GM23338 (cell line): ENCODE measurements at regions not wholly inside any gene's neighbourhood (a gene's known extent, or its start where the extent isn't known, plus 50 kb on each side); places are given as distances from the start of the nearest gene placed in this dataset.

ENCODE experiments used
- ATAC-seq: fragments of 200-7000 bp; cut with Tn5 transposase; 3 replicates; pipeline ENCODE4 v1.9.1; 2020
- DNase-seq: peaks from one replicate; pipeline ENCODE4 v3.0.0-alpha.2; 2015; ENCODE audit warnings: low spot score
- H2AFZ ChIP-seq: fragments of 200-600 bp; sonication (generic); 2 replicates; pipeline ENCODE4 v1.8.0; 2016; ENCODE audit warnings: antibody characterized with exemption, mild to moderate bottlenecking, moderate library complexity
- H3F3A ChIP-seq: fragments of 200-600 bp; sonication (generic); replicated peaks from 2 replicates; pipeline ENCODE4 v1.8.0; 2017; ENCODE audit warnings: antibody characterized with exemption, mixed run types, low read depth
- H3K27ac ChIP-seq: fragments of 200-600 bp; sonication (generic); 2 replicates; pipeline ENCODE4 v1.6.1; 2016; ENCODE audit warnings: low read depth
- H3K27me3 ChIP-seq: fragments of 200-600 bp; sonication (generic); 2 replicates; pipeline ENCODE4 v1.8.0; 2016; ENCODE audit warnings: mild to moderate bottlenecking, mixed run types, moderate library complexity; ENCODE audit not compliant: insufficient read depth
- H3K36me3 ChIP-seq: fragments of 200-600 bp; sonication (generic); 2 replicates; pipeline ENCODE4 v1.8.0; 2016; ENCODE audit warnings: mild to moderate bottlenecking; ENCODE audit not compliant: insufficient read depth
- H3K4me1 ChIP-seq: fragments of 200-600 bp; sonication (generic); 2 replicates; pipeline ENCODE4 v1.8.0; 2016; ENCODE audit warnings: mild to moderate bottlenecking, moderate library complexity; ENCODE audit not compliant: insufficient read depth
- H3K4me2 ChIP-seq: fragments of 200-600 bp; sonication (generic); 2 replicates; pipeline ENCODE4 v1.7.1; 2017; ENCODE audit warnings: mixed run types
- H3K4me3 ChIP-seq: fragments of 200-600 bp; sonication (generic); 2 replicates; pipeline ENCODE4 v1.6.1; 2016; ENCODE audit warnings: mixed run types
- H3K79me2 ChIP-seq: fragments of 200-600 bp; sonication (generic); replicated peaks from 2 replicates; pipeline ENCODE4 v1.8.0; 2017; ENCODE audit warnings: mild to moderate bottlenecking; ENCODE audit not compliant: insufficient read depth
- H3K9me2 ChIP-seq: fragments of 200-600 bp; sonication (generic); 2 replicates; pipeline ENCODE4 v1.8.0; 2017; ENCODE audit not compliant: insufficient read depth
- H4K20me1 ChIP-seq: fragments of 200-600 bp; sonication (generic); replicated peaks from 2 replicates; pipeline ENCODE4 v1.8.0; 2017; ENCODE audit warnings: mild to moderate bottlenecking; ENCODE audit not compliant: insufficient read depth
- H3K27ac Mint-ChIP-seq: 2 replicates; pipeline ENCODE4 v1.8.0; 2020; ENCODE audit warnings: inconsistent platforms, mild to moderate bottlenecking, moderate library complexity, mixed read lengths
- H3K27me3 Mint-ChIP-seq: 3 replicates; pipeline ENCODE4 v1.8.0; 2022; ENCODE audit warnings: low read depth, mild to moderate bottlenecking, moderate library complexity, mixed read lengths, inconsistent platforms; ENCODE audit not compliant: insufficient read depth, poor library complexity
- H3K36me3 Mint-ChIP-seq: 3 replicates; pipeline ENCODE4 v1.8.0; 2021; ENCODE audit warnings: low read depth, mild to moderate bottlenecking, inconsistent platforms, moderate library complexity, mixed read lengths
- H3K4me1 Mint-ChIP-seq: 3 replicates; pipeline ENCODE4 v1.8.0; 2020; ENCODE audit warnings: mild to moderate bottlenecking, inconsistent platforms, mixed read lengths
- H3K4me3 Mint-ChIP-seq: 3 replicates; pipeline ENCODE4 v1.8.0; 2021; ENCODE audit warnings: moderate library complexity, mild to moderate bottlenecking, inconsistent platforms, mixed read lengths
- H3K9me3 Mint-ChIP-seq: 3 replicates; pipeline ENCODE4 v1.8.0; 2020; ENCODE audit warnings: moderate library complexity, mild to moderate bottlenecking, inconsistent platforms, mixed read lengths
- CREB1 ChIP-seq: fragments of 250-450 bp; sonication (Bioruptor Pico); IDR thresholded peaks from 2 replicates; pipeline ENCODE4 v1.5.0; 2020; ENCODE audit warnings: low read depth, mild to moderate bottlenecking, moderate library complexity
- EZH2 ChIP-seq: fragments of 200-600 bp; sonication (generic); IDR thresholded peaks from one replicate; pipeline ENCODE4 v1.8.0; 2017; ENCODE audit warnings: antibody characterized with exemption, mild to moderate bottlenecking, low read depth; ENCODE audit not compliant: unreplicated experiment
- EZH2phosphoT487 ChIP-seq: fragments of 200-600 bp; sonication (generic); IDR thresholded peaks from one replicate; pipeline ENCODE4 v1.8.1; 2018; ENCODE audit warnings: antibody characterized with exemption; ENCODE audit not compliant: unreplicated experiment
- JUNB ChIP-seq: IDR thresholded peaks from one replicate; pipeline ENCODE4 v1.6.1; 2016; ENCODE audit warnings: antibody characterized with exemption; ENCODE audit not compliant: unreplicated experiment
- NANOG ChIP-seq: IDR thresholded peaks from 2 replicates; pipeline ENCODE4 v1.6.1; 2016; ENCODE audit warnings: antibody characterized with exemption, borderline replicate concordance
- POLR2AphosphoS5 ChIP-seq: IDR thresholded peaks from 2 replicates; pipeline ENCODE4 v1.6.1; 2016; ENCODE audit warnings: antibody characterized with exemption, low read depth
- STAT1 ChIP-seq: IDR thresholded peaks from one replicate; pipeline ENCODE4 v1.6.1; 2016; ENCODE audit warnings: antibody characterized with exemption; ENCODE audit not compliant: unreplicated experiment
- ZNF114 ChIP-seq: fragments of 250-450 bp; sonication (Bioruptor Pico); IDR thresholded peaks from 2 replicates; pipeline ENCODE4 v1.5.0; 2020; ENCODE audit warnings: mild to moderate bottlenecking, moderate library complexity
- ZNF331 ChIP-seq: fragments of 250-450 bp; sonication (Bioruptor Pico); IDR thresholded peaks from 2 replicates; pipeline ENCODE4 v1.5.0; 2020; ENCODE audit warnings: low read depth, mild to moderate bottlenecking, moderate library complexity
- TF ChIP-seq, protein P1 (sequence below): fragments of 250-450 bp; sonication (Bioruptor Pico); IDR thresholded peaks from 2 replicates; pipeline ENCODE4 v1.5.0; 2020; ENCODE audit warnings: mild to moderate bottlenecking, moderate library complexity
- TF ChIP-seq, protein P2 (sequence below): IDR thresholded peaks from 2 replicates; pipeline ENCODE4 v1.6.1; 2016; ENCODE audit warnings: antibody characterized with exemption
- TF ChIP-seq, protein P3 (sequence below): IDR thresholded peaks from one replicate; pipeline ENCODE4 v1.6.1; 2018; ENCODE audit warnings: antibody characterized with exemption; ENCODE audit not compliant: unreplicated experiment
- TF ChIP-seq, protein P4 (sequence below), 2 experiments: fragments of 200-600 bp in 1 of 2; sonication (generic) in 1 of 2; conservative IDR thresholded peaks; 2 replicates each; pipeline versions ENCODE4 v1.5.1 to v1.6.1; 2016 to 2017; ENCODE audit warnings: antibody characterized with exemption in 2 of 2, low read depth in 2 of 2, mild to moderate bottlenecking in 2 of 2, moderate library complexity in 1 of 2

DNA sequence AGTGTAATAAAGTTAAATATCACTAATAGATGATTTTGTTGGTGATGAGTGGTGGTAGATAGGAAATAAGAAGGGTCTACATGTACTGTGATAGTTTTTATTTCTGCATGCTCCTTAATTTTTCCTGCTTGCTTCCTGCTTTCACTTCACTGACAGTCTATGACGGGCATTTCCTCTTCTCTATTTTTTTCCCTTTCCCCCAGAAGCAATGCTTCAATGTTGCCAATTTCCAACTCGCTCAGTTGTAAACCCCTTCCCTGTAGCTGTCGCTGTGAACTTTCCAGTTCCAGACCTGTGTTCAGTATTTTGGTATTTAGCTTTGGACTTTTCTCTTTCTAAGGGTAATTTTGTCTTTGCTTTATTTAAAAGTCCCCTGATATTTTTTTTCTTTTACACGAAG, 123.5 kb upstream of the AGR3 start:
- TF ChIP-seq, protein P1, sequence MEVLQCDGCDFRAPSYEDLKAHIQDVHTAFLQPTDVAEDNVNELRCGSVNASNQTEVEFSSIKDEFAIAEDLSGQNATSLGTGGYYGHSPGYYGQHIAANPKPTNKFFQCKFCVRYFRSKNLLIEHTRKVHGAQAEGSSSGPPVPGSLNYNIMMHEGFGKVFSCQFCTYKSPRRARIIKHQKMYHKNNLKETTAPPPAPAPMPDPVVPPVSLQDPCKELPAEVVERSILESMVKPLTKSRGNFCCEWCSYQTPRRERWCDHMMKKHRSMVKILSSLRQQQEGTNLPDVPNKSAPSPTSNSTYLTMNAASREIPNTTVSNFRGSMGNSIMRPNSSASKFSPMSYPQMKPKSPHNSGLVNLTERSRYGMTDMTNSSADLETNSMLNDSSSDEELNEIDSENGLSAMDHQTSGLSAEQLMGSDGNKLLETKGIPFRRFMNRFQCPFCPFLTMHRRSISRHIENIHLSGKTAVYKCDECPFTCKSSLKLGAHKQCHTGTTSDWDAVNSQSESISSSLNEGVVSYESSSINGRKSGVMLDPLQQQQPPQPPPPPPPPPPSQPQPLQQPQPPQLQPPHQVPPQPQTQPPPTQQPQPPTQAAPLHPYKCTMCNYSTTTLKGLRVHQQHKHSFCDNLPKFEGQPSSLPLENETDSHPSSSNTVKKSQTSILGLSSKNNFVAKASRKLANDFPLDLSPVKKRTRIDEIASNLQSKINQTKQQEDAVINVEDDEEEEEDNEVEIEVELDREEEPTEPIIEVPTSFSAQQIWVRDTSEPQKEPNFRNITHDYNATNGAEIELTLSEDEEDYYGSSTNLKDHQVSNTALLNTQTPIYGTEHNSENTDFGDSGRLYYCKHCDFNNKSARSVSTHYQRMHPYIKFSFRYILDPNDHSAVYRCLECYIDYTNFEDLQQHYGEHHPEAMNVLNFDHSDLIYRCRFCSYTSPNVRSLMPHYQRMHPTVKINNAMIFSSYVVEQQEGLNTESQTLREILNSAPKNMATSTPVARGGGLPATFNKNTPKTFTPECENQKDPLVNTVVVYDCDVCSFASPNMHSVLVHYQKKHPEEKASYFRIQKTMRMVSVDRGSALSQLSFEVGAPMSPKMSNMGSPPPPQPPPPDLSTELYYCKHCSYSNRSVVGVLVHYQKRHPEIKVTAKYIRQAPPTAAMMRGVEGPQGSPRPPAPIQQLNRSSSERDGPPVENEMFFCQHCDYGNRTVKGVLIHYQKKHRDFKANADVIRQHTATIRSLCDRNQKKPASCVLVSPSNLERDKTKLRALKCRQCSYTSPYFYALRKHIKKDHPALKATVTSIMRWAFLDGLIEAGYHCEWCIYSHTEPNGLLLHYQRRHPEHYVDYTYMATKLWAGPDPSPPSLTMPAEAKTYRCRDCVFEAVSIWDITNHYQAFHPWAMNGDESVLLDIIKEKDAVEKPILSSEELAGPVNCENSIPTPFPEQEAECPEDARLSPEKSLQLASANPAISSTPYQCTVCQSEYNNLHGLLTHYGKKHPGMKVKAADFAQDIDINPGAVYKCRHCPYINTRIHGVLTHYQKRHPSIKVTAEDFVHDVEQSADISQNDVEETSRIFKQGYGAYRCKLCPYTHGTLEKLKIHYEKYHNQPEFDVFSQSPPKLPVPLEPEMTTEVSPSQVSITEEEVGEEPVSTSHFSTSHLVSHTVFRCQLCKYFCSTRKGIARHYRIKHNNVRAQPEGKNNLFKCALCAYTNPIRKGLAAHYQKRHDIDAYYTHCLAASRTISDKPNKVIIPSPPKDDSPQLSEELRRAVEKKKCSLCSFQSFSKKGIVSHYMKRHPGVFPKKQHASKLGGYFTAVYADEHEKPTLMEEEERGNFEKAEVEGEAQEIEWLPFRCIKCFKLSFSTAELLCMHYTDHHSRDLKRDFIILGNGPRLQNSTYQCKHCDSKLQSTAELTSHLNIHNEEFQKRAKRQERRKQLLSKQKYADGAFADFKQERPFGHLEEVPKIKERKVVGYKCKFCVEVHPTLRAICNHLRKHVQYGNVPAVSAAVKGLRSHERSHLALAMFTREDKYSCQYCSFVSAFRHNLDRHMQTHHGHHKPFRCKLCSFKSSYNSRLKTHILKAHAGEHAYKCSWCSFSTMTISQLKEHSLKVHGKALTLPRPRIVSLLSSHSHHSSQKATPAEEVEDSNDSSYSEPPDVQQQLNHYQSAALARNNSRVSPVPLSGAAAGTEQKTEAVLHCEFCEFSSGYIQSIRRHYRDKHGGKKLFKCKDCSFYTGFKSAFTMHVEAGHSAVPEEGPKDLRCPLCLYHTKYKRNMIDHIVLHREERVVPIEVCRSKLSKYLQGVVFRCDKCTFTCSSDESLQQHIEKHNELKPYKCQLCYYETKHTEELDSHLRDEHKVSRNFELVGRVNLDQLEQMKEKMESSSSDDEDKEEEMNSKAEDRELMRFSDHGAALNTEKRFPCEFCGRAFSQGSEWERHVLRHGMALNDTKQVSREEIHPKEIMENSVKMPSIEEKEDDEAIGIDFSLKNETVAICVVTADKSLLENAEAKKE (CRISPR knock-in tag), result no peak
- TF ChIP-seq, protein P2, sequence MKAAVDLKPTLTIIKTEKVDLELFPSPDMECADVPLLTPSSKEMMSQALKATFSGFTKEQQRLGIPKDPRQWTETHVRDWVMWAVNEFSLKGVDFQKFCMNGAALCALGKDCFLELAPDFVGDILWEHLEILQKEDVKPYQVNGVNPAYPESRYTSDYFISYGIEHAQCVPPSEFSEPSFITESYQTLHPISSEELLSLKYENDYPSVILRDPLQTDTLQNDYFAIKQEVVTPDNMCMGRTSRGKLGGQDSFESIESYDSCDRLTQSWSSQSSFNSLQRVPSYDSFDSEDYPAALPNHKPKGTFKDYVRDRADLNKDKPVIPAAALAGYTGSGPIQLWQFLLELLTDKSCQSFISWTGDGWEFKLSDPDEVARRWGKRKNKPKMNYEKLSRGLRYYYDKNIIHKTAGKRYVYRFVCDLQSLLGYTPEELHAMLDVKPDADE, result no peak
- TF ChIP-seq JUNB, result no peak
- TF ChIP-seq EZH2phosphoT487, result no peak
- TF ChIP-seq, protein P3, sequence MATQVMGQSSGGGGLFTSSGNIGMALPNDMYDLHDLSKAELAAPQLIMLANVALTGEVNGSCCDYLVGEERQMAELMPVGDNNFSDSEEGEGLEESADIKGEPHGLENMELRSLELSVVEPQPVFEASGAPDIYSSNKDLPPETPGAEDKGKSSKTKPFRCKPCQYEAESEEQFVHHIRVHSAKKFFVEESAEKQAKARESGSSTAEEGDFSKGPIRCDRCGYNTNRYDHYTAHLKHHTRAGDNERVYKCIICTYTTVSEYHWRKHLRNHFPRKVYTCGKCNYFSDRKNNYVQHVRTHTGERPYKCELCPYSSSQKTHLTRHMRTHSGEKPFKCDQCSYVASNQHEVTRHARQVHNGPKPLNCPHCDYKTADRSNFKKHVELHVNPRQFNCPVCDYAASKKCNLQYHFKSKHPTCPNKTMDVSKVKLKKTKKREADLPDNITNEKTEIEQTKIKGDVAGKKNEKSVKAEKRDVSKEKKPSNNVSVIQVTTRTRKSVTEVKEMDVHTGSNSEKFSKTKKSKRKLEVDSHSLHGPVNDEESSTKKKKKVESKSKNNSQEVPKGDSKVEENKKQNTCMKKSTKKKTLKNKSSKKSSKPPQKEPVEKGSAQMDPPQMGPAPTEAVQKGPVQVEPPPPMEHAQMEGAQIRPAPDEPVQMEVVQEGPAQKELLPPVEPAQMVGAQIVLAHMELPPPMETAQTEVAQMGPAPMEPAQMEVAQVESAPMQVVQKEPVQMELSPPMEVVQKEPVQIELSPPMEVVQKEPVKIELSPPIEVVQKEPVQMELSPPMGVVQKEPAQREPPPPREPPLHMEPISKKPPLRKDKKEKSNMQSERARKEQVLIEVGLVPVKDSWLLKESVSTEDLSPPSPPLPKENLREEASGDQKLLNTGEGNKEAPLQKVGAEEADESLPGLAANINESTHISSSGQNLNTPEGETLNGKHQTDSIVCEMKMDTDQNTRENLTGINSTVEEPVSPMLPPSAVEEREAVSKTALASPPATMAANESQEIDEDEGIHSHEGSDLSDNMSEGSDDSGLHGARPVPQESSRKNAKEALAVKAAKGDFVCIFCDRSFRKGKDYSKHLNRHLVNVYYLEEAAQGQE, result no peak
- no peak for TF ChIP-seq EZH2
- TF ChIP-seq ZNF114 (CRISPR knock-in tag), result no peak
- TF ChIP-seq STAT1, result no peak
- TF ChIP-seq, protein P4, sequence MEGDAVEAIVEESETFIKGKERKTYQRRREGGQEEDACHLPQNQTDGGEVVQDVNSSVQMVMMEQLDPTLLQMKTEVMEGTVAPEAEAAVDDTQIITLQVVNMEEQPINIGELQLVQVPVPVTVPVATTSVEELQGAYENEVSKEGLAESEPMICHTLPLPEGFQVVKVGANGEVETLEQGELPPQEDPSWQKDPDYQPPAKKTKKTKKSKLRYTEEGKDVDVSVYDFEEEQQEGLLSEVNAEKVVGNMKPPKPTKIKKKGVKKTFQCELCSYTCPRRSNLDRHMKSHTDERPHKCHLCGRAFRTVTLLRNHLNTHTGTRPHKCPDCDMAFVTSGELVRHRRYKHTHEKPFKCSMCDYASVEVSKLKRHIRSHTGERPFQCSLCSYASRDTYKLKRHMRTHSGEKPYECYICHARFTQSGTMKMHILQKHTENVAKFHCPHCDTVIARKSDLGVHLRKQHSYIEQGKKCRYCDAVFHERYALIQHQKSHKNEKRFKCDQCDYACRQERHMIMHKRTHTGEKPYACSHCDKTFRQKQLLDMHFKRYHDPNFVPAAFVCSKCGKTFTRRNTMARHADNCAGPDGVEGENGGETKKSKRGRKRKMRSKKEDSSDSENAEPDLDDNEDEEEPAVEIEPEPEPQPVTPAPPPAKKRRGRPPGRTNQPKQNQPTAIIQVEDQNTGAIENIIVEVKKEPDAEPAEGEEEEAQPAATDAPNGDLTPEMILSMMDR (conservative IDR thresholded peaks at IDR 0.05; ENCODE audit: low read depth in 2 of 2), result no peak
- no peak for TF ChIP-seq ZNF331
- no peak for TF ChIP-seq NANOG
- TF ChIP-seq POLR2AphosphoS5, result no peak
- no peak for TF ChIP-seq CREB1 (CRISPR knock-in tag)
- H3K4me3 Mint-ChIP-seq, result no peak overlapping the region
- no peaks in the 10 kb centered on the region for H3K27me3 ChIP-seq
- no peaks in the 10 kb centered on the region for H3K4me1 Mint-ChIP-seq
- H3K27ac ChIP-seq, result no peak overlapping the region
- no peaks in the 10 kb centered on the region for H3F3A ChIP-seq
- H3K36me3 Mint-ChIP-seq, result 0 out of 3 replicates have a peak, but pooled peaks cover 3% of the 10 kb centered on the region
- H3K4me1 ChIP-seq, result no peaks in the 10 kb centered on the region
- no peak overlapping the region for H3K4me3 ChIP-seq
- no peaks in the 10 kb centered on the region for H3K36me3 ChIP-seq
- no peak for DNase-seq
- H3K79me2 ChIP-seq, result no peaks in the 10 kb centered on the region
- H4K20me1 ChIP-seq, result no peaks in the 10 kb centered on the region
- H3K27me3 Mint-ChIP-seq, result no peaks in the 10 kb centered on the region
- H3K9me3 Mint-ChIP-seq, result peaks cover 5% of the 10 kb centered on the region; the same call in 2 of the 3 replicates
- H3K9me2 ChIP-seq, result peaks cover 2% of the 10 kb centered on the region; the same call in 1 of the 2 replicates
- H3K27ac Mint-ChIP-seq, result no peak overlapping the region
- H3K4me2 ChIP-seq, result no peak overlapping the region
- H2AFZ ChIP-seq, result no peak overlapping the region
- ATAC-seq, result no peak
